Mesothelial cell of epicardium (in vitro differentiated cells): ENCODE measurements at regions not wholly inside any gene's neighbourhood (a gene's known extent, or its start where the extent isn't known, plus 50 kb on each side); places are given as distances from the start of the nearest gene placed in this dataset.
"Not testable (repeated sequence)": the region's sequence is repeated elsewhere in the genome, so short reads cannot be mapped to it uniquely, and the experiment has no call there.

Experiments used
- DNase-seq, 2 experiments: peaks; one replicate each; pipeline ENCODE4 v3.0.0; 2021; ENCODE audit warnings: low spot score in 2 of 2; ENCODE audit not compliant: unreplicated experiment in 2 of 2
- H3K27ac Mint-ChIP-seq: 2 replicates; pipeline ENCODE4 v1.8.0; 2021; ENCODE audit warnings: mixed read lengths
- H3K27me3 Mint-ChIP-seq: 2 replicates; pipeline ENCODE4 v1.8.0; 2021; ENCODE audit warnings: low read depth, mixed read lengths
- H3K36me3 Mint-ChIP-seq: 2 replicates; pipeline ENCODE4 v1.8.0; 2021; ENCODE audit warnings: mixed read lengths
- H3K4me1 Mint-ChIP-seq: 2 replicates; pipeline ENCODE4 v1.8.0; 2021; ENCODE audit warnings: mixed read lengths
- H3K4me3 Mint-ChIP-seq: 2 replicates; pipeline ENCODE4 v1.8.0; 2021; ENCODE audit warnings: mild to moderate bottlenecking, moderate library complexity, mixed read lengths
- H3K9me3 Mint-ChIP-seq: 2 replicates; pipeline ENCODE4 v1.8.0; 2021; ENCODE audit warnings: mixed read lengths
- CTCF ChIP-seq: fragments of 200-600 bp; sonication (generic); IDR thresholded peaks from one replicate; pipeline ENCODE4 v1.5.0; 2021; ENCODE audit warnings: antibody characterized with exemption; ENCODE audit not compliant: unreplicated experiment

DNA sequence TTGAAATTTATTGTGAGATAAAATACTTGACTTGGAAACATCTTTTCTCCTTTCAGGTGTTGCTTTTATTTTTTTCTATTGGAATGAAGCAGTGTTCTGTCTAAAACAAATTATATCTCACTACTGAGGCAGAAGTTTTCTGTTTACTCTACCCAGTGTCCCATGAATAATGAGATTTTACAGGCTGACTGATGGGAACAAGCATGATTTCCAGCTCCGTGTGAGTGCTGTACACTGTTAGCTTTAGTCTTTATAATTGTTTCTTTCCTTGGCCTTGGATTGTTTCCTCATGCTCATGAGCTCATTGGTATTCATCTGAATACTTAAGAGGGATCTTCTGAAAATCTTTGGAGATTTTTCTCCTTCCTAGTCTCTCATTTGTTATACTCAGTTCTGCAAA lies 2049.5 kb upstream of the PRR20A start:
- no peak overlapping the region for H3K27ac Mint-ChIP-seq
- TF ChIP-seq CTCF = no peak
- H3K4me3 Mint-ChIP-seq = no peak overlapping the region
- H3K4me1 Mint-ChIP-seq = no peaks in the 10 kb centered on the region
- no peak for DNase-seq
- H3K27me3 Mint-ChIP-seq = no peaks in the 10 kb centered on the region
- no peaks in the 10 kb centered on the region for H3K36me3 Mint-ChIP-seq
- no peaks in the 10 kb centered on the region for H3K9me3 Mint-ChIP-seq

DNA sequence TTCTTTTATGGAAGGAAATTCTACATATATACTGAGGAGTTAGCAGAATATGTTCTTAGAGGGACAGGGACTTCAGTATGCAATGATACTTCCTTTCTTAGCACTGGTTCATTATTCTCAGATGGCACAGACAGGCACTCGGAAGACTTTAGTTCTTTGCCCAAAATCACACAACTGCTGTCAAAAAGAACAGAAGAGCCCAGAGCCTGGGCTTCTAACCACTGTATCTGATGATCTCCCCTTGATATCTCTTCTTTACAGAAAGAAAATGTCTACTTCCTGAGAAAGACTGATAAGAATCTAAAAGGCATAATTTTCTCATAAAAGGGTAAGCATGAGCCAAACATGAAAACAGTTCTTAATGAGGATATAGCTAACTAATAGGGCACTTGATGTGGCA lies 2034.2 kb upstream of the PRR20A start:
- H3K36me3 Mint-ChIP-seq = no peaks in the 10 kb centered on the region
- H3K9me3 Mint-ChIP-seq = no peaks in the 10 kb centered on the region
- TF ChIP-seq CTCF = no peak
- no peak overlapping the region for H3K4me3 Mint-ChIP-seq
- H3K27ac Mint-ChIP-seq = no peak overlapping the region
- peaks cover 5% of the 10 kb centered on the region for H3K4me1 Mint-ChIP-seq
- no peak for DNase-seq
- no peaks in the 10 kb centered on the region for H3K27me3 Mint-ChIP-seq

GRCh38 chr13:55120631-55121030 lies 2020.1 kb upstream of the PRR20A start:
- no peaks in the 10 kb centered on the region for H3K27me3 Mint-ChIP-seq
- no peak overlapping the region for H3K4me3 Mint-ChIP-seq
- no peaks in the 10 kb centered on the region for H3K36me3 Mint-ChIP-seq
- H3K4me1 Mint-ChIP-seq = peaks cover 8% of the 10 kb centered on the region
- no peak for TF ChIP-seq CTCF
- no peak for DNase-seq
- no peak overlapping the region for H3K27ac Mint-ChIP-seq
- H3K9me3 Mint-ChIP-seq = no peaks in the 10 kb centered on the region

GRCh38 chr13:55155046-55155445 lies 1985.7 kb upstream of the PRR20A start:
- Mint-ChIP-seq H3K36me3 (no peaks in the 10 kb centered on the region), H3K27ac (no peak overlapping the region), H3K27me3 (no peaks in the 10 kb centered on the region), H3K9me3 (peaks cover 16% of the 10 kb centered on the region), H3K4me1 (peaks cover 4% of the 10 kb centered on the region), H3K4me3 (no peak overlapping the region)
- no peak for TF ChIP-seq CTCF
- no peak for DNase-seq

DNA sequence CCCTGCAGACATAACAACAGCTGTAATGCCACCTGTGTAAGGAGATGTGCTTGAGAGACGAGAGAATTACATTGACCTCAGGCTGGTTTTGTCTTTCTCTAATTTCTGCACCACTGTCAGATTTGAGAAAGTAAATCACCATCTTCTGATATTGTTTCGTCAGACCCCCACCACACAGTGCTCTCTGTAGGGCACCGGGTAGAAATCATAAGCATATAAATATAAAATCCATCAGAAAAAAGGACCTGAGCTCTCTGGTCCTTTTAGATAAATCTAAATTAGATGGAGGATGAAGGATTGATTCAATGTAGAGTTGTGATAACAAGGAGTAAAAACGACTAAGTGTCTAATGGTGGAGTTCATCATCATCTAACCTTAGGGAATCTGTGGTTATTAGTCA lies 1981.0 kb upstream of the PRR20A start:
- no peak for DNase-seq
- Mint-ChIP-seq H3K9me3 (peaks cover 16% of the 10 kb centered on the region), H3K27me3 (no peaks in the 10 kb centered on the region), H3K27ac (no peak overlapping the region), H3K36me3 (no peaks in the 10 kb centered on the region), H3K4me3 (no peak overlapping the region), H3K4me1 (peaks cover 8% of the 10 kb centered on the region)
- no peak for TF ChIP-seq CTCF

DNA sequence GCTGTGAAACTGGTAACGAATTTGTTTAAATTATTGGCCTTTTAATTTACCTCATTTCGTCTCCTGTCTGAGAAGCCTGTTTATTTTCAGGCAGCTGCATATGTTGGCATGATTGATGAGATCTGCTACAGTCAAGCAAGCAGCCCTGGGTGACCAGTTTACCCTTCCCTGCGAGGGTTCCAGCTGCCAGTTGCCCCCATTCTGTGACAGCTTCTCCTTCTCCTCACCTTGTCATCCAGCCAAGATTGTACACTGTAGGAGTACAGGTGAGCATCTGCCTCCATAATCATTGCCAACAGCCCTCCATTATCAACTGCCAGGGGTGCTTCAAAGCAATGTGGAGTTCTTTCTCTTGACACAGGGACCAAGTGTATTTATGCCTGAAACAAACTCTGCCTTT lies 1979.9 kb upstream of the PRR20A start:
- Mint-ChIP-seq H3K4me3 (no peak overlapping the region), H3K9me3 (peaks cover 13% of the 10 kb centered on the region), H3K27me3 (no peaks in the 10 kb centered on the region), H3K27ac (no peak overlapping the region), H3K4me1 (peaks cover 5% of the 10 kb centered on the region), H3K36me3 (no peaks in the 10 kb centered on the region)
- DNase-seq = no peak
- TF ChIP-seq CTCF = no peak

GRCh38 chr13:55178582-55178981 lies 1962.1 kb upstream of the PRR20A start:
- not testable (repeated sequence) for H3K36me3 Mint-ChIP-seq, H3K27me3 Mint-ChIP-seq, H3K4me1 Mint-ChIP-seq, H3K27ac Mint-ChIP-seq, DNase-seq, H3K4me3 Mint-ChIP-seq
- peaks cover 20% of the 10 kb centered on the region for H3K9me3 Mint-ChIP-seq
